ENCODE measurements at regions not wholly inside any gene's neighbourhood (a gene's known extent, or its start where the extent isn't known, plus 50 kb on each side); places are given as distances from the start of the nearest gene placed in this dataset.

GRCh38 chrY:8994001-8994400 is 343.3 kb upstream of the TSPY4 start:
- DNase-seq: peak in 3 of 14 donors; percentile 0 to 20 (median 7)

- no peak for DNase-seq
Measured at GRCh38 chrY:9001231-9001630, 336.0 kb upstream of the TSPY4 start.

- no peak for DNase-seq
Measured at GRCh38 chrY:9003739-9004138, 333.5 kb upstream of the TSPY4 start.

- DNase-seq: no peak
Measured at GRCh38 chrY:9008648-9009047, 328.6 kb upstream of the TSPY4 start.

- DNase-seq: no peak
Measured at GRCh38 chrY:9016916-9017315, 320.3 kb upstream of the TSPY4 start.

GRCh38 chrY:9018401-9018800 is 318.9 kb upstream of the TSPY4 start:
- peak in 1 of 14 donors; percentile 34 for DNase-seq

GRCh38 chrY:9027729-9028375 is 309.4 kb upstream of the TSPY4 start:
- DNase-seq: no peak

GRCh38 chrY:9029929-9030328 is 307.3 kb upstream of the TSPY4 start:
- no peak for DNase-seq

GRCh38 chrY:9034217-9034616 is 303.0 kb upstream of the TSPY4 start:
- DNase-seq: no peak

GRCh38 chrY:9035246-9035645 is 302.0 kb upstream of the TSPY4 start:
- DNase-seq: no peak

GRCh38 chrY:9041474-9041873 is 295.8 kb upstream of the TSPY4 start:
- no peak for DNase-seq

All from C1 segment of cervical spinal cord (tissue), 14 donors.